ENCODE measurements at regions not wholly inside any gene's neighbourhood (a gene's known extent, or its start where the extent isn't known, plus 50 kb on each side); places are given as distances from the start of the nearest gene placed in this dataset.

- CTCF ChIA-PET = interaction anchor here (0.9 kb wide), 1 partner anchor 8 kb away, joined by 3 read pairs; no protein-coding TSS in a partner anchor
- H3K9ac ChIP-seq (ENCODE audit: low read length) = no peak overlapping the region
- H3K4me1 ChIP-seq (ENCODE audit: control insufficient read depth in 2 of 2, insufficient read depth in 2 of 2, low read length in 2 of 2) = no peaks in the 10 kb centered on the region
- H3K79me2 ChIP-seq (ENCODE audit: control insufficient read depth, insufficient read depth, low read length) = no peaks in the 10 kb centered on the region
- H3K9me3 Mint-ChIP-seq (ENCODE audit: insufficient read depth) = no peaks in the 10 kb centered on the region
- H3K4me3 ChIP-seq (ENCODE audit: control extremely low read depth in 1 of 5, extremely low read depth in 1 of 5, insufficient read depth in 1 of 5, low read depth in 2 of 5, low read length in 4 of 5) = no peak overlapping the region
- peaks cover 8% of the 10 kb centered on the region for H3K27me3 Mint-ChIP-seq
- 83% methylated on average over 3 of the region's 3 CpGs for WGBS (ENCODE audit: insufficient coverage)
- H3K4me1 Mint-ChIP-seq = no peaks in the 10 kb centered on the region
- POLR2A ChIA-PET = no interaction called here
- H3K4me3 Mint-ChIP-seq = no peak overlapping the region
- intact Hi-C loops (cut with micrococcal nuclease) = no loop called here
- TF ChIP-seq, protein P1, sequence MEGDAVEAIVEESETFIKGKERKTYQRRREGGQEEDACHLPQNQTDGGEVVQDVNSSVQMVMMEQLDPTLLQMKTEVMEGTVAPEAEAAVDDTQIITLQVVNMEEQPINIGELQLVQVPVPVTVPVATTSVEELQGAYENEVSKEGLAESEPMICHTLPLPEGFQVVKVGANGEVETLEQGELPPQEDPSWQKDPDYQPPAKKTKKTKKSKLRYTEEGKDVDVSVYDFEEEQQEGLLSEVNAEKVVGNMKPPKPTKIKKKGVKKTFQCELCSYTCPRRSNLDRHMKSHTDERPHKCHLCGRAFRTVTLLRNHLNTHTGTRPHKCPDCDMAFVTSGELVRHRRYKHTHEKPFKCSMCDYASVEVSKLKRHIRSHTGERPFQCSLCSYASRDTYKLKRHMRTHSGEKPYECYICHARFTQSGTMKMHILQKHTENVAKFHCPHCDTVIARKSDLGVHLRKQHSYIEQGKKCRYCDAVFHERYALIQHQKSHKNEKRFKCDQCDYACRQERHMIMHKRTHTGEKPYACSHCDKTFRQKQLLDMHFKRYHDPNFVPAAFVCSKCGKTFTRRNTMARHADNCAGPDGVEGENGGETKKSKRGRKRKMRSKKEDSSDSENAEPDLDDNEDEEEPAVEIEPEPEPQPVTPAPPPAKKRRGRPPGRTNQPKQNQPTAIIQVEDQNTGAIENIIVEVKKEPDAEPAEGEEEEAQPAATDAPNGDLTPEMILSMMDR (IDR thresholded peaks at IDR 0.05) = no peak
- no peak for TF ChIP-seq EZH2 (IDR thresholded peaks at IDR 0.05; ENCODE audit: borderline replicate concordance, insufficient read depth, low read depth, low read length, poor library complexity, severe bottlenecking)
- no peak overlapping the region for H3K27ac ChIP-seq (ENCODE audit: low read length in 2 of 2)
- H3K27me3 ChIP-seq (replicated peaks in 1 of 4; ENCODE audit: control extremely low read depth in 1 of 4, control insufficient read depth in 3 of 4, insufficient read depth in 4 of 4, low read length in 3 of 4) = no peaks in the 10 kb centered on the region
- H3K36me3 ChIP-seq (replicated peaks in 1 of 2; ENCODE audit: control extremely low read depth in 1 of 2, control insufficient read depth in 1 of 2, extremely low read depth in 1 of 2, insufficient read depth in 2 of 2, low read length in 1 of 2) = no peaks in the 10 kb centered on the region
- DNase-seq (no peak), ATAC-seq (ENCODE audit: low read depth) (no peak)
- H3K27ac Mint-ChIP-seq = no peak overlapping the region
- H4K20me1 ChIP-seq (ENCODE audit: control insufficient read depth, insufficient read depth, low read length, poor library complexity, severe bottlenecking) = no peaks in the 10 kb centered on the region
- H3K9me3 ChIP-seq (ENCODE audit: control extremely low read depth in 1 of 3, control insufficient read depth in 2 of 3, insufficient read depth in 1 of 3, low read length in 2 of 3) = no peaks in the 10 kb centered on the region
- H3K4me2 ChIP-seq (replicated peaks; ENCODE audit: low read depth, low read length, poor library complexity, severe bottlenecking) = no peak overlapping the region
- no peak overlapping the region for H2AFZ ChIP-seq (ENCODE audit: insufficient read depth, low read depth, low read length, poor library complexity, severe bottlenecking)
Observed at GRCh38 chr2:121966663-121967062, 211.2 kb downstream of the TSN start.

DNA sequence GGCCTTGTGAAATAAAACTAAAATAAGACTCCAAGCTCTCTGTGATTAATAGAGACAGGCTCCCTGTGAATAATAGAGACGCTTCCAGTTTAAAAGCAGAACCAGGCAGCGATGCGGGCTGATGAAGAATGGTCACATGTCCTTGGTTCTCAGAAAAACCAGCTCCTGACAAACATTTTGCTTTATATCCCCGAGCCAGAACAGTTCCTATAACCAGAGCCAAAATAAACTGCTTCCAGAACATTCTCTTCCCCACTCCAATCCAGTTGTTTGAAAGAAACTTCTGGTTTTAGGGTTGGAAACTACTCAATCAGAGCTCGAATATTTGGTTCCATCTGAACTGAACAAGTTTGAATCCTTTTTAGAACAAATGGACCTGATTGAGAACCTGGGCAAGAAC lies 213.7 kb downstream of the TSN start:
- POLR2A ChIA-PET = no interaction called here
- DNase-seq (no peak), ATAC-seq (ENCODE audit: low read depth) (no peak)
- intact Hi-C loops (cut with micrococcal nuclease) = no loop called here
- Histone ChIP-seq H2AFZ (ENCODE audit: insufficient read depth, low read depth, low read length, poor library complexity, severe bottlenecking) (peak overlapping the region; percentile 0), H3K27ac (ENCODE audit: low read length in 2 of 2) (no peak overlapping the region), H3K9me3 (ENCODE audit: control extremely low read depth in 1 of 3, control insufficient read depth in 2 of 3, insufficient read depth in 1 of 3, low read length in 2 of 3) (no peaks in the 10 kb centered on the region), H3K36me3 (replicated peaks in 1 of 2; ENCODE audit: control extremely low read depth in 1 of 2, control insufficient read depth in 1 of 2, extremely low read depth in 1 of 2, insufficient read depth in 2 of 2, low read length in 1 of 2) (no peaks in the 10 kb centered on the region), H3K4me1 (ENCODE audit: control insufficient read depth in 2 of 2, insufficient read depth in 2 of 2, low read length in 2 of 2) (no peaks in the 10 kb centered on the region), H3K4me3 (ENCODE audit: control extremely low read depth in 1 of 5, extremely low read depth in 1 of 5, insufficient read depth in 1 of 5, low read depth in 2 of 5, low read length in 4 of 5) (no peak overlapping the region), H3K9ac (ENCODE audit: low read length) (no peak overlapping the region), H3K4me2 (replicated peaks; ENCODE audit: low read depth, low read length, poor library complexity, severe bottlenecking) (no peak overlapping the region), H3K79me2 (ENCODE audit: control insufficient read depth, insufficient read depth, low read length) (no peaks in the 10 kb centered on the region), H3K27me3 (replicated peaks in 1 of 4; ENCODE audit: control extremely low read depth in 1 of 4, control insufficient read depth in 3 of 4, insufficient read depth in 4 of 4, low read length in 3 of 4) (peaks cover 0 to 1% (median 0%) of the 10 kb centered on the region in 4 experiments), H4K20me1 (ENCODE audit: control insufficient read depth, insufficient read depth, low read length, poor library complexity, severe bottlenecking) (no peaks in the 10 kb centered on the region)
- 27% methylated on average over 3 of the region's 5 CpGs for WGBS (ENCODE audit: insufficient coverage)
- Mint-ChIP-seq H3K4me1 (no peaks in the 10 kb centered on the region), H3K27me3 (peaks cover 6% of the 10 kb centered on the region), H3K27ac (no peak overlapping the region), H3K9me3 (ENCODE audit: insufficient read depth) (no peaks in the 10 kb centered on the region), H3K4me3 (no peak overlapping the region)
- TF ChIP-seq EZH2 (IDR thresholded peaks at IDR 0.05; ENCODE audit: borderline replicate concordance, insufficient read depth, low read depth, low read length, poor library complexity, severe bottlenecking) = no peak
- TF ChIP-seq, protein P1 (IDR thresholded peaks at IDR 0.05) = no peak
- CTCF ChIA-PET = no interaction called here
